Panc1 (cell line): ENCODE measurements at regions not wholly inside any gene's neighbourhood (a gene's known extent, or its start where the extent isn't known, plus 50 kb on each side); places are given as distances from the start of the nearest gene placed in this dataset.

Source experiments
- ATAC-seq: fragments of 200-7000 bp; cut with Tn5 transposase; 2 replicates; pipeline ENCODE4 v1.9.1; 2020; ENCODE audit warnings: mild to moderate bottlenecking, moderate library complexity
- BruUV-seq: library from RNA; stranded (reverse); fragments of 400-500 nt; replicated peaks from 2 replicates; lab custom pipeline; 2021; lab: Mats Ljungman, UMichigan
- CTCF ChIA-PET: fragments of 300-600 bp; sonication (Branson Sonifier 250); formaldehyde crosslinking; loops from one replicate; lab custom pipeline; 2022; ENCODE audit warnings: antibody characterized with exemption; lab: Charles Lee
- POLR2A ChIA-PET: fragments of 300-600 bp; sonication (Branson Sonifier 250); formaldehyde crosslinking; loops from one replicate; lab custom pipeline; 2022; ENCODE audit warnings: antibody characterized with exemption; lab: Charles Lee
- DNase-seq: peaks from one replicate; pipeline ENCODE4 v3.0.0-alpha.2; 2010; ENCODE audit warnings: low read depth, low spot score
- H3K27ac ChIP-seq: 2 replicates; pipeline ENCODE4 v1.5.1; 2011; ENCODE audit warnings: mild to moderate bottlenecking, low read length, inconsistent platforms
- H3K27me3 ChIP-seq: fragments of 200-500 bp; sonication (Bioruptor generic); 2 replicates; pipeline ENCODE4 v1.6.0; 2014; ENCODE audit warnings: low read length, inconsistent platforms; ENCODE audit not compliant: control insufficient read depth, insufficient read depth
- H3K36me3 ChIP-seq: fragments of 200-500 bp; sonication (Bioruptor generic); 2 replicates; pipeline ENCODE4 v1.5.1; 2014; ENCODE audit warnings: inconsistent platforms, mild to moderate bottlenecking, low read length, moderate library complexity; ENCODE audit not compliant: control insufficient read depth, insufficient read depth
- H3K4me1 ChIP-seq: 2 replicates; pipeline ENCODE4 v1.5.1; 2011; ENCODE audit warnings: inconsistent platforms, mild to moderate bottlenecking, low read length, moderate library complexity; ENCODE audit not compliant: control insufficient read depth, insufficient read depth
- H3K4me3 ChIP-seq, 2 experiments: 2 replicates each; pipeline ENCODE4 v1.5.1; 2011 to 2012; ENCODE audit warnings: low read depth in 2 of 2, low read length in 2 of 2, mild to moderate bottlenecking in 2 of 2, inconsistent platforms in 1 of 2, moderate library complexity in 1 of 2
- H3K9me3 ChIP-seq: fragments of 200-500 bp; sonication (Bioruptor generic); 2 replicates; pipeline ENCODE4 v1.5.1; 2014; ENCODE audit warnings: low read depth, mild to moderate bottlenecking, inconsistent platforms, low read length, moderate library complexity; ENCODE audit not compliant: control insufficient read depth, insufficient read depth
- POLR2AphosphoS5 ChIP-seq: IDR thresholded peaks from 2 replicates; pipeline ENCODE4 v1.6.1; 2012; ENCODE audit warnings: mild to moderate bottlenecking, low read depth, low read length, moderate library complexity
- SIN3A ChIP-seq: IDR thresholded peaks from 2 replicates; pipeline ENCODE4 v1.6.1; 2012; ENCODE audit warnings: low read depth, mild to moderate bottlenecking, low read length, moderate library complexity, borderline replicate concordance; ENCODE audit not compliant: insufficient read depth
- TCF7L2 ChIP-seq: IDR thresholded peaks from 2 replicates; pipeline ENCODE4 v1.6.1; 2011; ENCODE audit warnings: mild to moderate bottlenecking, low read depth, low read length, inconsistent platforms
- in situ Hi-C: cut with HindIII; loops from 2 replicates; pipeline ENCODE4 v1.10.0; 2016; ENCODE audit warnings: low sequenced_read_pairs, low pct_unique_long_range_greater_than_20kb
- intact Hi-C: fragments of 100-400 bp; cut with micrococcal nuclease; formaldehyde crosslinking; loops from one replicate; pipeline ENCODE4 v1.10.0; 2022; ENCODE audit not compliant: unreplicated experiment
- TF ChIP-seq, protein P1 (sequence below), 2 experiments: IDR thresholded peaks; 2 replicates each; pipeline ENCODE4 v1.6.1; 2011 to 2012; ENCODE audit warnings: low read depth in 2 of 2, control low read depth in 1 of 2, low read length in 1 of 2, mild to moderate bottlenecking in 1 of 2, moderate library complexity in 1 of 2; ENCODE audit not compliant: insufficient read depth in 1 of 2
- TF ChIP-seq, protein P2 (sequence below): fragments of 450-650 bp; IDR thresholded peaks from 2 replicates; pipeline ENCODE4 v1.5.1; 2017; ENCODE audit warnings: mild to moderate bottlenecking

DNA sequence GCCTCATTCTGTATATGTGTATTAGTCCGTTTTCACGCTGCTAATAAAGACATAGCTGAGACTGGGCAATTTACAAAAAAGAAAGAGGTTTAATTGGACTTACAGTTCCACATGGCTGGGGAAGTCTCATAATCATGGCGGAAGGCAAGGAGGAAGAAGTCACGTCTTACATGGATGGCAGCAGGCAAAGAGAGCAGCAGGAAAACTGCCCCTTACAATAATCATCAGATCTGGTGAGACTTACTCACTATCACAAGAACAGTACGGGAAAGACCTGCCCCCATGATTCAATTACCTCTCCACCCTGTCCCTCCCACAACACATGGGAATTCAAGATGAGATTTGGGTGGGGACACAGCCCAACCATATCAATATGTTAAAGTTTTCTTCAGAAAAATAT, 49.8 kb upstream of the GPBP1 start:
- Histone ChIP-seq H3K4me1 (no peaks in the 10 kb centered on the region), H3K9me3 (no peaks in the 10 kb centered on the region), H3K27me3 (no peaks in the 10 kb centered on the region), H3K4me3 (no peak overlapping the region), H3K36me3 (no peaks in the 10 kb centered on the region), H3K27ac (no peak overlapping the region)
- intact Hi-C loops (no loop called here), in situ Hi-C loops (no loop called here)
- CTCF ChIA-PET: no interaction called here
- POLR2A ChIA-PET: no interaction called here
- TF ChIP-seq, protein P1, sequence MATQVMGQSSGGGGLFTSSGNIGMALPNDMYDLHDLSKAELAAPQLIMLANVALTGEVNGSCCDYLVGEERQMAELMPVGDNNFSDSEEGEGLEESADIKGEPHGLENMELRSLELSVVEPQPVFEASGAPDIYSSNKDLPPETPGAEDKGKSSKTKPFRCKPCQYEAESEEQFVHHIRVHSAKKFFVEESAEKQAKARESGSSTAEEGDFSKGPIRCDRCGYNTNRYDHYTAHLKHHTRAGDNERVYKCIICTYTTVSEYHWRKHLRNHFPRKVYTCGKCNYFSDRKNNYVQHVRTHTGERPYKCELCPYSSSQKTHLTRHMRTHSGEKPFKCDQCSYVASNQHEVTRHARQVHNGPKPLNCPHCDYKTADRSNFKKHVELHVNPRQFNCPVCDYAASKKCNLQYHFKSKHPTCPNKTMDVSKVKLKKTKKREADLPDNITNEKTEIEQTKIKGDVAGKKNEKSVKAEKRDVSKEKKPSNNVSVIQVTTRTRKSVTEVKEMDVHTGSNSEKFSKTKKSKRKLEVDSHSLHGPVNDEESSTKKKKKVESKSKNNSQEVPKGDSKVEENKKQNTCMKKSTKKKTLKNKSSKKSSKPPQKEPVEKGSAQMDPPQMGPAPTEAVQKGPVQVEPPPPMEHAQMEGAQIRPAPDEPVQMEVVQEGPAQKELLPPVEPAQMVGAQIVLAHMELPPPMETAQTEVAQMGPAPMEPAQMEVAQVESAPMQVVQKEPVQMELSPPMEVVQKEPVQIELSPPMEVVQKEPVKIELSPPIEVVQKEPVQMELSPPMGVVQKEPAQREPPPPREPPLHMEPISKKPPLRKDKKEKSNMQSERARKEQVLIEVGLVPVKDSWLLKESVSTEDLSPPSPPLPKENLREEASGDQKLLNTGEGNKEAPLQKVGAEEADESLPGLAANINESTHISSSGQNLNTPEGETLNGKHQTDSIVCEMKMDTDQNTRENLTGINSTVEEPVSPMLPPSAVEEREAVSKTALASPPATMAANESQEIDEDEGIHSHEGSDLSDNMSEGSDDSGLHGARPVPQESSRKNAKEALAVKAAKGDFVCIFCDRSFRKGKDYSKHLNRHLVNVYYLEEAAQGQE (IDR thresholded peaks at IDR 0.05; ENCODE audit: insufficient read depth in 1 of 2, low read depth in 2 of 2, low read length in 1 of 2): no peak
- TF ChIP-seq POLR2AphosphoS5: no peak
- TF ChIP-seq TCF7L2: no peak
- TF ChIP-seq, protein P2, sequence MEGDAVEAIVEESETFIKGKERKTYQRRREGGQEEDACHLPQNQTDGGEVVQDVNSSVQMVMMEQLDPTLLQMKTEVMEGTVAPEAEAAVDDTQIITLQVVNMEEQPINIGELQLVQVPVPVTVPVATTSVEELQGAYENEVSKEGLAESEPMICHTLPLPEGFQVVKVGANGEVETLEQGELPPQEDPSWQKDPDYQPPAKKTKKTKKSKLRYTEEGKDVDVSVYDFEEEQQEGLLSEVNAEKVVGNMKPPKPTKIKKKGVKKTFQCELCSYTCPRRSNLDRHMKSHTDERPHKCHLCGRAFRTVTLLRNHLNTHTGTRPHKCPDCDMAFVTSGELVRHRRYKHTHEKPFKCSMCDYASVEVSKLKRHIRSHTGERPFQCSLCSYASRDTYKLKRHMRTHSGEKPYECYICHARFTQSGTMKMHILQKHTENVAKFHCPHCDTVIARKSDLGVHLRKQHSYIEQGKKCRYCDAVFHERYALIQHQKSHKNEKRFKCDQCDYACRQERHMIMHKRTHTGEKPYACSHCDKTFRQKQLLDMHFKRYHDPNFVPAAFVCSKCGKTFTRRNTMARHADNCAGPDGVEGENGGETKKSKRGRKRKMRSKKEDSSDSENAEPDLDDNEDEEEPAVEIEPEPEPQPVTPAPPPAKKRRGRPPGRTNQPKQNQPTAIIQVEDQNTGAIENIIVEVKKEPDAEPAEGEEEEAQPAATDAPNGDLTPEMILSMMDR: no peak
- TF ChIP-seq SIN3A: no peak
- DNase-seq (no peak), ATAC-seq (no peak)
- no TSS peak for BruUV-seq
